Stimulated activated CD4-positive, alpha-beta T cell treated with anti-CD3 and anti-CD28 coated beads, TNF-alpha, amount 100 ng/mL, for 48 hours (primary cell): ENCODE measurements at regions not wholly inside any gene's neighbourhood (a gene's known extent, or its start where the extent isn't known, plus 50 kb on each side); places are given as distances from the start of the nearest gene placed in this dataset.
"Not testable (repeated sequence)": the region's sequence is repeated elsewhere in the genome, so short reads cannot be mapped to it uniquely, and the experiment has no call there.

Experiments
- DNase-seq, 3 donors: peaks; one replicate each; pipeline ENCODE4 v3.0.0-alpha.2; 2020; ENCODE audit warnings: low read depth in 3 of 3

DNA sequence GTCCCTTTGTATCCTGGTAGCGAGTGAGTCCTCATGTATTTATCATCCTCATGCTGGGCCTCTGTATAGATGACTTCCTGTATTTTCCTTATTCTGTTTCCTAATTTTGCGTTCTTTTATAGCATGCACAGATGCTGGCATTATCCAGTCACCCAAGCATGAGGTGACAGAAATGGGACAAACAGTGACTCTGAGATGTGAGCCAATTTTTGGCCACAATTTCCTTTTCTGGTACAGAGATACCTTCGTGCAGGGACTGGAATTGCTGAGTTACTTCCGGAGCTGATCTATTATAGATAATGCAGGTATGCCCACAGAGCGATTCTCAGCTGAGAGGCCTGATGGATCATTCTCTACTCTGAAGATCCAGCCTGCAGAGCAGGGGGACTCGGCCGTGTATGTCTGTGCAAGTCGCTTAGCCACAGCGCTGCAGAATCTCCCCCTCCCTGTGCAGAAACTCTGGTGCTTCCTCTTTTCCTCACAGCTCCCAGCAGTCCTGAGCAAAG is 183.1 kb upstream of the PRSS58 start:
- no peak for DNase-seq

GRCh38 chr7:142440219-142440905 is 182.5 kb upstream of the PRSS58 start:
- no peak for DNase-seq

DNA sequence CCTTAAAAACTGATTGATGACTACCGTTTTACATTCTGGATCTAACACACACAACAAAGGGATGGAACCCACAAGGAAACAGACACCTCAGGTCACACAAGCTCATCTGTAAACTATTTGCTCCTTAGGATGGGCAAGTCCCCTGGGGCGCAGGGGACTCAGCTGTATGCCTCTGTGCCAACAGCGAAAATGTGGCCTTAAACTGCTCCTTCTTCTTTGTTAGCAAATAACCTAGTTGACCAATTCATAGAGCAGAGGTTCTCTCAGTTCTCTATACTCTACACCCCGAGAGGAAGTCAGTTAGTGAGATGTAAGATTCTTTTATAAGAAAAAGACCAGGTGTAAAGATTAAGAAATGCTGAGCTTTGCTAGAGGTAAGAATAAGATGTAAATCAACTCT is 181.9 kb upstream of the PRSS58 start:
- no peak for DNase-seq

GRCh38 chr7:142438923-142439515 is 181.2 kb upstream of the PRSS58 start:
- no peak for DNase-seq

GRCh38 chr7:142438235-142438922 is 180.5 kb upstream of the PRSS58 start:
- DNase-seq, result no peak

DNA sequence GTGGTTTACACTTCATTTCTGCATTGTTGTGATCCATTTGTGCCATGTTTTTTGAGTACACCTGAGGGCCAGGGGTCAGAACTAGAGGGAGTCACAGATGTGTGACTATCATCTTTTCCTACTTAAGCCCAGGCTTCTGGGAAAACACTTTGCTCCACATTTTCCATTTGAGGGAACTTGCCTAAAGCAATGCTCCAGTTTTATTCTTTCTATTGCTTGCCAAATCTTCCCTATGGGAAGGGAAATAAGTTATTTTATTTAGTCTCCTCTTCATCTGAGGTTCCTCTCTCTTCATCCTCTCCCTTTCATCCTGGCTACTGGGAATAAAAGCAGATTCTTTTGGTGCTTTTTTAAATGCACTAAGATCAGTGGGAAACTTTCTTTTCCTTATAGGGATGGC is 179.9 kb upstream of the PRSS58 start:
- no peak for DNase-seq

DNA sequence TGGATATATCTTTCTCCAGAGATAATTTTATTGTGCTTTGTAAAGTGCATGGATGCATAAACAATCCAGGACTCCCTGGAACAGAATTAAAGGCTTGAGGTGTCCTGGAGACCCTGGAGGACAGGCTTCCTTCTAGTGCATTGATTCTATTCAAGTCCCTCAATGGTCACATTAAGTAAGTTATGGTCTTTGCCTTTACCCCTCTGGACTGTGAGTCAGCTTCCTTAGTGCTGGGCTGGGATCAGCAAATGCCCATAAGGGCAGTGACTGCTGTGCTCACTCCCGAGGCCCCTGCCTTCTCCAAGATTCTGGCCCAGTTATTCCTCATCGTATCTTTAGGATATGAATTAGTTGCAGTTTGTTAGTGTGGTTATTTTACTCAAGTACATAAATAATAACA is 178.7 kb upstream of the PRSS58 start:
- DNase-seq, result no peak

- DNase-seq, result not testable (repeated sequence)
Measured at GRCh38 chr7:142435606-142436005, 177.7 kb upstream of the PRSS58 start.

DNA sequence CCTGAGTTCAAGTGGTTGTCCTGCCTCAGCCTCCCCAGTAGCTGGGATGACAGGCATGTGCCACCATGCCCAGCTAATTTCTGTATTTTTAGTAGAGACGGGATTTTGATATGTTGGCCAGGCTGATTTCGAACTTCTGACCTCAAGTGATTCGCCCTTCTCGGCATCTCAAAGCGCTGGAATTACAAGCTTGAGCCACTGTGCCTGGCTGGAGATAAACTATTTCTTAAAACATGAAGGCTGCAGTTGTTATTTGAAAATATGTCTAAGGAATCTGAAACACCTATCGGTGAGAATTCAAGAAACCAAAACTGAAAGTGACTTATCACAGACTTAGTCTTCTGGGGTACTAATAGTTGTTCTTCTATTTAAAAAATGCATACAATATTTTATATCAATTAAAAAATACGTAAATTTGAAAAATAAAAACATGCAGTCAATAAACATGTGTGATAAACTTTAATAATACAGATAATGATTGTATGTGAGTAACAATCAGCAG is 176.9 kb upstream of the PRSS58 start:
- DNase-seq, result no peak

- not testable (repeated sequence) for DNase-seq
Measured at GRCh38 chr7:142434133-142434532, 176.3 kb upstream of the PRSS58 start.

DNA sequence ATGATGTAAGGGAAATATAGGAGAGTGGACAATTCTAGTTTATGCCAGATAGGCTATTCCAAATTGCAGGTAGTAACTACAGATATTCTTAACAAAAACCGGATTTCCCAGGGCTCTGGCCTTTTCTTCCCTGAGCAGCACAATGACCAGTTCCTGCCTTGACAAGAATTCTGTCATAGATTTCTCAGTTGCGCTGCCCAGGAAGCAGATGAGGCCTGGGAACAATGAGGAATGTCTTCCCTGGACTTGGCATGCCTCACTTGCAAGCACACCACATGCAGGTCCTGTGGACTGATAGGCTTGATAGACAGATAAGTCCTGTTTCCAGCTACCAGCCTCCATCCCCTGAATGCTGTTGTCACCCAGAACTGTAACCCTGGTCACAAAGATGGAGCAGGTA is 174.5 kb upstream of the PRSS58 start:
- no peak for DNase-seq

GRCh38 chr7:142431491-142431890 is 173.6 kb upstream of the PRSS58 start:
- DNase-seq, result no peak

DNA sequence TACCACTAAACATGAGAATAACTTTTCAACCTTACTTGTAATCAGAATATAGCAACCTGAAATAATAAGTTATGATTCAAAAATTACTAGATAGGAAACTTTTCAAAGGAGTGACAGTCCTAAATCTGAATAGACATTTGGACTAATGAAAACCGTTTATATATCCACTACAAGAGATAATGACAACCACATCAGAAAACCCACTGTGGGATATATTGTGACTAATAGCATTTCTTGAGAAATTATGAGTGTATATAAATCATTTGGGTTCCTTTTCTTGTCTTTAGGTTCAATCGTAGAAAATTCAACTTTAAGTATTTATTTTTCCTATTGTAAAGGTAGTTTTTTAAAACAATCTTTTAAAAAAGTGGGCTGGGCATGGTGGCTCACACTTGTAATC is 170.2 kb upstream of the PRSS58 start:
- DNase-seq, result no peak

GRCh38 chr7:142425281-142425680 is 167.4 kb upstream of the PRSS58 start:
- DNase-seq, result no peak

DNA sequence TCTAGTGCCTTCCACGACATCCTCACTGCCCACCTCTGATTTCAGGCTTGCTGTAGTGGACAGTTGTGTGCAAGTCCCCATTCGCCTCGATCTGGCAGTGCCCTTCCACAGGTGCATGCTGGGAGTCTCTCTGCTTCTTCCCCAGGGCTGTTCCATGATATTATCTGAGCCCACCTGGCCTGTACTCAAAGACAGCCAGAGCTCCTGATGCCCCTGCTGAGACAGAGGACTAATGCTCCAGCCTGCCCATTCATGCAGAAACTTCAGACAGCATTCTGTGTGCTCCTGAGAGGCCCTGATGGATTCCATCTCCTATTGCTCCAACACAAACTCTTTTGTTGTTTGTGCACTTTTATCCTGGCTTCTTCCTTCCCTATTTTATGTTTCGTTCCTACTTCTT is 164.8 kb upstream of the PRSS58 start:
- DNase-seq, result no peak

DNA sequence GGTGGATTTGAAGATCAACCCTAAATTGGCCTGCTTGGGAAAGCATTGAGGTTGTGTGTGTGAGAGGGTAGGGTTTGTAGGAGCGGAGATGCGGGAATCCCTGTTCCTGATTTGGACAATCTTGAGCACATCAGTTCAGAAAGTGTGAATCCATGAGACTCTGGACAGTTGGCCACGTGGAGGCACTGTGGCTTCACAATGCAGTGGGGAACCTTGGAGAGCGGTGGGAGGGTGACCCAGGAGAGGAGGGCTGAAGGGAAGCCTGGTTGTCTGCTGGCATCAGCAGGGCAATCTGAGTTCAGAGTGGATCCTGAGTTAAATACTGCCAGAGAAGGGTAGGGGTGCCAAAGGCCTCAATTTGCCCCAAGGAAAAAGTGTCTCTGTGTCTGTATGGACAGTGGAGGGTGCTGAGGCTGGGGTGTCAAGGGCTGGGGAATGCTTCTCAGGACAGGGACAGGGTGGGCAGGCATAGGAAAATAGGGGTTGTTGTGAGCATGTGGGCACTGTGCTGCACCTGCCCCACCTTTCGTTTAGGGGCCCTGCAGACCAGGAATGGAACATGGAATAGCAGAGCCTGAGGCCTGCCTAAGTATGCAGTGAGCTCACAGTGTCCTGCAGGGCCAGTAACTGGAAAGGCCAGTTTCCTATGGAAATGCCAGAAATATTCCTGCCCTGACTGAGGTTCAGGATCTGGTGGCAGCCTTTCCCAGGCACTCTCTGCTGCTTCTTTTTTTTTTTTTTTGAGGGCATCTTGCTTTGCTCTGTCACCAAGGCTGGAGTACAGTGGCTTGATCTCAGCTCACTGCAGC is 162.9 kb upstream of the PRSS58 start:
- no peak for DNase-seq

DNA sequence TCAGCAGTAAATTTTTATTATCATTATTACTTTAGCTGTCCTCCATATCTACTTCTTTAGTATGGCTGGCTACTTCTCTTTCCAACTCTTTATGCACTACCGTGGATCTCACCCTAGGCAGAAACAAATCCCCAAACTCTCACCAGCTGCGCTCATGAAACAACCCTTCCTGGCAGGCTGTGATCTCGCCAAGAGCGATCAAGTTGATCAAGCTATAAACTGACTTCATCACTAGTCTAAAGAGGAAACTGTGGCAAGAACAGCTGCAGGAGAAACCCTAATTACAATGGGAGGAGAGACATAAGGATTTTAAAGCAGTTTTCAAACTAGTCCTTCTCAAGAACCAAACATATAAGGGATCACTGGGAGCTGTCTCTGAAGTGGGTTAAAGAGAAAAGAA is 160.5 kb upstream of the PRSS58 start:
- no peak for DNase-seq

DNA sequence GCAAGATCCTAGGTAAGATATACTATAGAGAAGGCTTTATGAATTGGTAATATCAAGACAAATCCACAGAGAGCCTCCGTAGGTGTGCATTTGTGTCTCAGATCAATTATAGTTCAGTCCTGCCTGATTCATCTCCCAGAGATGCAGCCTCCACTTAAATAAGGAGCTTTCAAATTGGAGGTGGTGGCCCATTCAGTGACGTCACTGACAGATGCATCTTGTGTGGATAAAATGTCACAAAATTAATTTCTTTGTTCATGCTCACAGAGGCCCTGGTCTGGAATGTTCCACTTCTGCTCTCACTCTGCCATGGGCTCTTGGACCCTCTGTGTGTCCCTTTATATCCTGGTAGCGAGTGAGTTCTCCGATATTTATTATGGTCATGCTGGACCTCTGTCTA is 157.1 kb upstream of the PRSS58 start:
- DNase-seq, result no peak

DNA sequence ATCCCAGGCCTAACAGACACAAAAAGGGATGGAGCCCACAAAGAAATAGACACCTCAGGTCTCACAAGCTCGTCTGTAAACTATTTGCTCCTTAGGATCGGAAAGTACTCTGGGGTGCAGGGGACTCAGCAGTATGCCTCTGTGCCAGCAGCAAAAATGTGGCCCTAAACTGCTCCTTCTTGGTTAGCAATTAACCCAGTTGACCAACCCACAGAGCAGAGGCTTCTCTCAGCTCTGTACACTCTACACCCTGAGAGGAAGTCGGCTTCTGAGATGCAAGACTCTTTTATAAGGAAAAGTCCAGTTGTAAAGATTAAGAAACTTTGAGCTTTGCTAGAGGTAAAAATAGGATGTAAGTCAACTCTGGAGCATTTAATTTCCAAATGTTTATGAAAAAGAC is 156.3 kb upstream of the PRSS58 start:
- DNase-seq, result no peak

DNA sequence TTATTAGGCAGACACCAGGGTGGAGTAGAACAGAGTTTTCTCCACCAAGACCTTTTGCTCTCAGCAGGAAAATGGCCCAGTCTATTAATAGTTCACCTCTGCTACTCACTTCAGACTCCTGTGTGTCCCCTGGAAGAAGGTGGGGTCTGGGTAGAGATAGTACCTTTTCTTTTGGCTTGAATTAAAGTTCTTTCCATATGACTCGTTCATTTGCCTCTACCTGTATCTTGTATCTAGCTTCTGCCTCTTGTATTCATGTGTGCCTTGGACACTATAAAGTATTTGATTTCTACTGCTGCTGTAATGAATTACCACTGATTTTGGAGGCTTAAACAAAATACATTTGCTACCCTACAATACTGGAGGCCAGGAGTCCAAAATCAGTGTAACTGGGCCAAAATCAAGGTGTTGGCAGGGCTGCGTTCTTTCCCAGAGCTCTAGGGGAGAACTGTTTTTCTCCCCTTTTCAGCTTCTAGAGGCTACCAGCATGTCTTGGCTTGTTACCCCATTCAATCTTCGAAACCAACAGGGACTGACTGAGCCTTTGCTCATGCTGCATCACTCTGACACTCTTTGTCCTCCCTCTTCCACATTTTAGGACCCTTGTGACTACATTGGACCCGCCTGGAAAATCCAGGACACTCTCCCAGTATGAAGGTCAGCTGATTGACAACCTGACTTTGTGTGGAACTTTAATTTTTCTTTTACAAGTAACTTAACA is 155.6 kb upstream of the PRSS58 start:
- DNase-seq, result no peak

DNA sequence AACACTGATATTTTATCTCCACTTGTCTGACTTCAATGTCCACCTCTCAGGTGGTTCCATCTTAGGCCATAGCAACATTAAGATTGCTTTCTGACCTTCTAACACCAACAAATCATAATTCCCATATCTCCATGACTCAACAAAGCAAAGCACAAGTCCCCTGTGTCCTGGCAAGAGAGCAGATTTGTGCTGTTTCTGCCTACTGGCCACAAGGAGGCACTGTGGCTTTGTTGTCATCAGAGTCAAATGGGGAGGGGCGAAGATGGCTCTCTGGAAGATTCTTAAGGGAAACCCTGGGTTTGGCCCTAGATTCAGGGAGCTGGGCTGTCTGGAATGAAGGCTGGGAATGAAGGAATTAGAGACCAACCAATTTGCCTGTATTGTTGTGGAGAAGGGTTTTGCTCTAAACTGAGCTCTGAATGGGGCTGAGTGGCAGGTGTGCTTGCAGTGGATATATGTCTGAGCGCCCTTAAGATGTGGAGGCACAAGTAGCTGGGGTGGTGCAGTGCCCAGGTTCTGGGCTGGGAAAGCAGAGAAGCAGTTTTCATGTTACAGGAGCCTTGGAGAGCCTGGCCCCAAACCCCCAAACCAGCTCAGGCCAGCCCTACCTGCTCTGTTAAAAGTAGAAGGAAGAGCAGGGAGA is 154.8 kb upstream of the PRSS58 start:
- DNase-seq, result peak in 2 of 3 donors; percentile 20 to 38
